ENCODE measurements at regions not wholly inside any gene's neighbourhood (a gene's known extent, or its start where the extent isn't known, plus 50 kb on each side); places are given as distances from the start of the nearest gene placed in this dataset.

GRCh38 chr5:75856056-75856455, 138.8 kb upstream of the POC5 start:
- Mint-ChIP-seq H3K4me1 (no peaks in the 10 kb centered on the region), H3K4me3 (no peak overlapping the region), H3K36me3 (ENCODE audit: insufficient read depth in 1 of 3, low read depth in 3 of 3) (no peaks in the 10 kb centered on the region), H3K27me3 (ENCODE audit: low read depth) (peaks cover 2% of the 10 kb centered on the region; the same call in 1 of the 2 replicates), H3K27ac (no peak overlapping the region; a peak in 1 of 7 replicates), H3K9me3 (peaks cover 9 to 30% of the 10 kb centered on the region in 2 experiments; a peak in 3 of 5 replicates)
- Histone ChIP-seq H4K20me1 (ENCODE audit: control insufficient read depth, insufficient read depth, insufficient read length) (no peaks in the 10 kb centered on the region), H3K9ac (ENCODE audit: extremely low read depth, insufficient read length, low read length) (no peak overlapping the region), H2BK20ac (ENCODE audit: low read depth, low read length, poor library complexity, severe bottlenecking) (no peak overlapping the region), H3K4me1 (ENCODE audit: insufficient read depth, low read length) (no peaks in the 10 kb centered on the region), H3T11ph (ENCODE audit: low read length) (no peak overlapping the region), H2AFZ (ENCODE audit: low read length) (no peak overlapping the region), H2BK15ac (ENCODE audit: low read depth, low read length) (no peak overlapping the region), H3K23me2 (ENCODE audit: insufficient read length, low read depth, low read length, poor library complexity, severe bottlenecking) (no peaks in the 10 kb centered on the region), H4K5ac (ENCODE audit: insufficient read length, low read depth, low read length) (no peak overlapping the region), H2BK5ac (ENCODE audit: insufficient read length, low read length) (no peak overlapping the region), H2AK5ac (ENCODE audit: insufficient read length, low read length) (no peak overlapping the region), H3K79me2 (ENCODE audit: insufficient read depth, low read length) (no peaks in the 10 kb centered on the region), H3K18ac (ENCODE audit: insufficient read length, low read depth, low read length) (no peak overlapping the region), H3K9me3 (ENCODE audit: control insufficient read depth, low read depth, low read length) (no peaks in the 10 kb centered on the region), H2BK12ac (ENCODE audit: insufficient read length, low read depth, low read length) (no peak overlapping the region), H2BK120ac (ENCODE audit: low read depth, low read length, poor library complexity, severe bottlenecking) (no peak overlapping the region), H3K14ac (ENCODE audit: insufficient read depth, low read length) (no peak overlapping the region), H3K79me1 (ENCODE audit: insufficient read depth, low read depth, low read length, poor library complexity, severe bottlenecking) (no peaks in the 10 kb centered on the region), H3K23ac (ENCODE audit: insufficient read length, low read depth, low read length) (no peak overlapping the region), H4K91ac (ENCODE audit: insufficient read length, low read depth, low read length) (no peak overlapping the region), H3K4ac (ENCODE audit: low read depth, low read length) (no peak overlapping the region), H3K56ac (ENCODE audit: insufficient read length, low read depth, low read length) (no peak overlapping the region), H3K4me2 (ENCODE audit: insufficient read depth, insufficient read length, low read length) (no peak overlapping the region), H3K27ac (ENCODE audit: insufficient read length, low read depth, low read length) (no peak overlapping the region), H4K8ac (replicated peaks; ENCODE audit: insufficient read length, low read depth, low read length) (no peak overlapping the region), H3K27me3 (ENCODE audit: insufficient read depth, low read length) (no peaks in the 10 kb centered on the region)
- no peak for TF ChIP-seq CTCF (conservative IDR thresholded peaks at IDR 0.05)
- no peak for DNase-seq

Data from H9 (cell line).